HG03520 (cell line): ENCODE measurements at regions not wholly inside any gene's neighbourhood (a gene's known extent, or its start where the extent isn't known, plus 50 kb on each side); places are given as distances from the start of the nearest gene placed in this dataset.
"Not testable (repeated sequence)": the region's sequence is repeated elsewhere in the genome, so short reads cannot be mapped to it uniquely, and the experiment has no call there.

Experiments
- ATAC-seq: cut with Tn5 transposase; IDR thresholded peaks from one replicate; pipeline ENCODE4 v1.9.1; 2021; ENCODE audit warnings: mild to moderate bottlenecking, moderate library complexity; ENCODE audit not compliant: unreplicated experiment

GRCh38 chr7:81013083-81013817 is 94.4 kb upstream of the SEMA3C start:
- no peak for ATAC-seq

- no peak for ATAC-seq
Measured at GRCh38 chr7:81008901-81009300, 90.0 kb upstream of the SEMA3C start.

GRCh38 chr7:81007051-81007450 is 88.2 kb upstream of the SEMA3C start:
- no peak for ATAC-seq

- no peak for ATAC-seq
Measured at GRCh38 chr7:81005254-81005653, 86.4 kb upstream of the SEMA3C start.

- ATAC-seq, result no peak
Measured at GRCh38 chr7:81004098-81004497, 85.2 kb upstream of the SEMA3C start.

- no peak for ATAC-seq
Measured at GRCh38 chr7:81003326-81003725, 84.5 kb upstream of the SEMA3C start.

GRCh38 chr7:81002421-81002820 is 83.6 kb upstream of the SEMA3C start:
- ATAC-seq, result no peak

GRCh38 chr7:80999771-81000170 is 80.9 kb upstream of the SEMA3C start:
- ATAC-seq, result no peak

GRCh38 chr7:80999100-80999499 is 80.2 kb upstream of the SEMA3C start:
- no peak for ATAC-seq

GRCh38 chr7:80997841-80998240 is 79.0 kb upstream of the SEMA3C start:
- no peak for ATAC-seq

- ATAC-seq, result not testable (repeated sequence)
Measured at GRCh38 chr7:80996236-80996635, 77.4 kb upstream of the SEMA3C start.

- no peak for ATAC-seq
Measured at GRCh38 chr7:80991654-80992053, 72.8 kb upstream of the SEMA3C start.

- ATAC-seq, result no peak
Measured at GRCh38 chr7:80984619-80985018, 65.8 kb upstream of the SEMA3C start.

GRCh38 chr7:80981405-80981804 is 62.6 kb upstream of the SEMA3C start:
- no peak for ATAC-seq

GRCh38 chr7:80977751-80978150 is 58.9 kb upstream of the SEMA3C start:
- ATAC-seq, result no peak

GRCh38 chr7:80974396-80975358 is 55.8 kb upstream of the SEMA3C start:
- ATAC-seq, result no peak

GRCh38 chr7:80971225-80971624 is 52.4 kb upstream of the SEMA3C start:
- ATAC-seq, result no peak
